Erythroblast (primary cell): ENCODE measurements at regions not wholly inside any gene's neighbourhood (a gene's known extent, or its start where the extent isn't known, plus 50 kb on each side); places are given as distances from the start of the nearest gene placed in this dataset.

Experiments used
- GATA1 ChIP-seq: IDR thresholded peaks from 2 replicates; pipeline ENCODE4 v1.6.1; 2011; ENCODE audit warnings: low read depth, mild to moderate bottlenecking, control low read depth, low read length, moderate library complexity
- POLR2A ChIP-seq: IDR thresholded peaks from 2 replicates; pipeline ENCODE4 v1.6.1; 2011; ENCODE audit warnings: mild to moderate bottlenecking, low read length

GRCh38 chr2:79453918-79454317, 58.9 kb upstream of the CTNNA2 start:
- TF ChIP-seq POLR2A (no peak), GATA1 (no peak)
